ENCODE measurements at regions not wholly inside any gene's neighbourhood (a gene's known extent, or its start where the extent isn't known, plus 50 kb on each side); places are given as distances from the start of the nearest gene placed in this dataset.

DNA sequence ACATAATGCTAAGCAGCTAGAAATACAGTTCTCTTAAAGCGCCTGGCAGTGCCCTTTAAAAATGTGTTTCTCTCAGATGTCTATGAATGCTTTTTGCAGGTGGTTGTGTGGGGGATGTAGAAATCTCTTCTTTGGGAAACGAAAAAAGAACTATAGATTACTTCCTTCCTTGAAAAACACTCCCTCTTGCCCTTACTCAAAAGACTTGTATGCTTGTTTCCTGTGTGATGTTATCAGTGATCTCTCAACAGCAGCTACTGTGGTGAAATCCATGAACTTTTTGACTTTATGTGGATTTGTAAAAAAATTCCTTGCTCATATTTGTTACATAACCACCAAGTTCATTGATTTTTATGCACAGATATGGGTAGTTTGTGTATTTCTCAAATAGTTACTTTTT lies 916.5 kb downstream of the QKI start:
- DNase-seq (ENCODE audit: low spot score): no peak
- ATAC-seq (ENCODE audit: low FRiP score): no peak
- TF ChIP-seq, protein P1, sequence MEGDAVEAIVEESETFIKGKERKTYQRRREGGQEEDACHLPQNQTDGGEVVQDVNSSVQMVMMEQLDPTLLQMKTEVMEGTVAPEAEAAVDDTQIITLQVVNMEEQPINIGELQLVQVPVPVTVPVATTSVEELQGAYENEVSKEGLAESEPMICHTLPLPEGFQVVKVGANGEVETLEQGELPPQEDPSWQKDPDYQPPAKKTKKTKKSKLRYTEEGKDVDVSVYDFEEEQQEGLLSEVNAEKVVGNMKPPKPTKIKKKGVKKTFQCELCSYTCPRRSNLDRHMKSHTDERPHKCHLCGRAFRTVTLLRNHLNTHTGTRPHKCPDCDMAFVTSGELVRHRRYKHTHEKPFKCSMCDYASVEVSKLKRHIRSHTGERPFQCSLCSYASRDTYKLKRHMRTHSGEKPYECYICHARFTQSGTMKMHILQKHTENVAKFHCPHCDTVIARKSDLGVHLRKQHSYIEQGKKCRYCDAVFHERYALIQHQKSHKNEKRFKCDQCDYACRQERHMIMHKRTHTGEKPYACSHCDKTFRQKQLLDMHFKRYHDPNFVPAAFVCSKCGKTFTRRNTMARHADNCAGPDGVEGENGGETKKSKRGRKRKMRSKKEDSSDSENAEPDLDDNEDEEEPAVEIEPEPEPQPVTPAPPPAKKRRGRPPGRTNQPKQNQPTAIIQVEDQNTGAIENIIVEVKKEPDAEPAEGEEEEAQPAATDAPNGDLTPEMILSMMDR (IDR thresholded peaks at IDR 0.05): no peak

DNA sequence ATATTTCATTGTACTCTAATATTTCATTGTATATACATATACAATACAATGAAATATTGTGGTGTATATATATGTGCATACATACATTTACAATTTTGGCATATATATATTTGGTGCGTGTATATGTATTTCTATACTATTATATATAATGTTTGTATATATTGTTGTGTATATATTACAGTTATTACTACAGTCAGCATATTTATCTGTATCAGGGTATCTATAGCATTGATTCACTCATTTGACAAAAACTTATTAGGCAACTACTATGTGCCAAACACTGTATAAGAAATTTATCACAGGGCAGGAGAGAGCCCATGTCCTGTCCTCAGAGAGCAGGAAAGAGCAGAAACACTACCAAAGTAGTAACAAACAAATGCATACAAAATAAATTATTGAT lies 910.6 kb downstream of the QKI start:
- ATAC-seq (ENCODE audit: low FRiP score): no peak
- no peak for DNase-seq (ENCODE audit: low spot score)
- TF ChIP-seq, protein P1 (IDR thresholded peaks at IDR 0.05): no peak

DNA sequence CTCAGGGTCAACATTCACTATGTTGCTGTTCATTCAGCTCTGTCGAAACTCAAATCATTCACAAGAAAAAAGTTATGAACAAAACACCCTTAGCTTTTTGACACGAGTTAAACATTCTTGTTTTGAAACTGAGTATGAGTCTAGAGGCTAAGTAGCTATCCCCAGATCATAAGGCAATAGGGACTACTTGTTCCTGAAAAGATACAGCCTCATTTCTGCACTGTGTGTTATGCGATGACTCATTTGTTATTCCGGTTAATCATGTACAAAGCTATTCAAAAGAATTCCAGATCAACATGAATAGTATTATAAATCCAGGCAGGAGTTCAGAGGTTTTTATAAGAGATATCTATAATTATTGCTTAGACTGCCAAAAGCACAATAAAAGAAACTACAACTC lies 908.0 kb downstream of the QKI start:
- ATAC-seq (ENCODE audit: low FRiP score) (peak; percentile 99), DNase-seq (ENCODE audit: low spot score) (no peak)
- TF ChIP-seq, protein P1 (IDR thresholded peaks at IDR 0.05): no peak

DNA sequence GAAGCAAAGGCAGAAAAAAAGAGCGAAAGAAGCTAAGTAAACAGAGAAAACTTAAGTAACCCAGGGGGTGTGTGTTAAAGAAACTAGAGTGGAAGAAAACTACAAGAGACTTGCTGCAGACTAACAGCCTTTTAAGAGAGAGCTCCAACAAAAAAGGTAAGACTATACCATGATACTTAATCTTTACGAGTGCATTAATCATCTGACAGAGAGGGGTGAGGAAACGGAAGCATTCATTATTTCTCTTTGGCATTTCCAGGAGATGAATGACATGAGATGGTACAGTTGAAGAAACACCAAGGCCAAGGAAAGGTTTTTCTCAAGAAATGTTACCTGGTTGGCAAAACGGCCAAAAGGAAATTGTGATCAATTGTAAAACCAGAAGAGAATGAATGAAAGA lies 906.8 kb downstream of the QKI start:
- TF ChIP-seq, protein P1 (IDR thresholded peaks at IDR 0.05): no peak
- DNase-seq (ENCODE audit: low spot score) (no peak), ATAC-seq (ENCODE audit: low FRiP score) (no peak)

DNA sequence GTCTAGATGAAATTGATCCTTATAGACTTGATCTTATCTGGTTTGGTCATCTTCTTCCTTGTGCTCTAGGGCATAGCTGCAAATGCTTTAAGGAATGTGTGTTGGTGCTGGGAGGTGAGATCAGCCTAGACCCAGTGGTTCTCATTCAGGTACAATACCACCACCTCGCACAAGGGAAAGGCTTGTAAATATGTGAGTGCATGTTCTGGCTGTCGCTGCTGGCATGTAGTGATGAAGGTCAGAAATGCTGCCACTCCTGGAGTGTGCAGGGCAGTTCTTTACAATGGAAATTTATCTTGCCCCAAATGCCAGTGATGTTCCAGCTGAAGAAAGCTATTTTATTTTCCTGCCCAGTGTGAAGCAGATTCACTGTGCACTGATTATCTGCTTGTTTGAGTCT lies 900.9 kb downstream of the QKI start:
- TF ChIP-seq, protein P1 (IDR thresholded peaks at IDR 0.05): no peak
- DNase-seq (ENCODE audit: low spot score) (no peak), ATAC-seq (ENCODE audit: low FRiP score) (no peak)

DNA sequence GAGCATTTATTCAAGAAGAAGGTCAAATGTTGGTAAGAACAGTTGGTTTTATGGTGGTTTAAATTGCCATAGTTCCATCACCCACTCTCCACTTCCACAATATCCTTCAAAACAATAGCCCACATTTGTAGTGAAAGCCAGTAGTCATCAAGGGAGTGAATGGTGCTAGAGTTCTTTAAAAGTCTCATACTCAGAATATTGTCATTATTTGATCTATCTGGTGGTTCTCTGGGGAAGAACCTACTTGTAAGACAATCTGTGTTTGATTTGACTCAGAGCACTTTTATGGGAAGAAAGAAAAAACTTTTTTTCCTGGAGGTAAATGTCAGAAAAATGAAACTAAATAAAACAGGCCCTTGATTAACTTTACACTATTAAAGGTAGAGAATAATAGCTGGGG lies 893.8 kb downstream of the QKI start:
- TF ChIP-seq, protein P1 (IDR thresholded peaks at IDR 0.05): no peak
- ATAC-seq (ENCODE audit: low FRiP score) (no peak), DNase-seq (ENCODE audit: low spot score) (no peak)

DNA sequence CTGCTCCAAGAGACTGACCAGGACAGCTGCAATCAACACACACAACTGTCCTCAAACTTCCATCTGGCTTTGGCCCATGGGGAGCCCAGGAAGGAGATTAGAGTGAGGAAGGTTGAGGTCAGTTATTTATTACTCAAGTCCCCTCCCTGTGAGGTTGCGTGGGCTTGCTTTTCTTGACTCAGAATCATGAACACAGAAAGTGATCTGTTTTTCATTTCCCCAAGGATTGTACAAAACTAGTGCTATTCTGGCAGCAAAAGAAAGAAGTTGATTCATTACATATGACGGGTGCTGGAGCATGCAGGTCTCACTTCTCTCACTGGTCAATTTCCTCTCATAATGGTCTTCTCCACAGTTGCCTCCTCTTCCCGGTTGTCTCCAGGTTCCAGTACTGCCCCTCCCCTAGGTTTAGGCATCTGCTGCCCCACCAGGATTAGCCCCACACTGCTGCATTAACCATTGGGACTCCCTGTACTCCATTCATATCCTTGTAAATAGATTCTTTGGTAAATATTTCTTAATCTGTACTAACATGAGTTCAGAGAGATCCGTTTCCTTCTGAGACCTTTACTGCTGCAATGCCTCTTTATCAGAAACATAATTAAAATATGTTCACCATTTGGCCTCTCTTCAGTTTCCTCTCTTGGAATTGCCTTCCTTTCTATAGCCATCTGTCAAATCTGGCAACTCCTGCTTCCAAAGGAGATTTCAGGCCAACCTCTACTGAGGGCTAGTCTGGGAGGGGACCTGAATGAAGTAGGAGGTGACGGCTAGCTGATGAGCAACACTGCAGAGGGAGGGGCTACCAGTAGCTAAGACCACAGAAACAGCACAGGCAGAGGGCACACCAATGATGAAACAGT lies 888.8 kb downstream of the QKI start:
- no peak for DNase-seq (ENCODE audit: low spot score)
- ATAC-seq (ENCODE audit: low FRiP score): peak; percentile 71
- TF ChIP-seq, protein P1 (IDR thresholded peaks at IDR 0.05): no peak
